ENCODE measurements at regions not wholly inside any gene's neighbourhood (a gene's known extent, or its start where the extent isn't known, plus 50 kb on each side); places are given as distances from the start of the nearest gene placed in this dataset.

- Histone ChIP-seq H3K9ac (ENCODE audit: low read depth in 2 of 2, low read length in 2 of 2) (no peak overlapping the region), H3K27me3 (no peaks in the 10 kb centered on the region), H3K36me3 (no peaks in the 10 kb centered on the region), H3K4me1 (no peaks in the 10 kb centered on the region), H3K4me3 (no peak overlapping the region), H3K9me3 (no peaks in the 10 kb centered on the region), H3K27ac (no peak overlapping the region)
- TF ChIP-seq CTCF (IDR thresholded peaks at IDR 0.05), result no peak
- intact Hi-C loops (cut with DNase I), result no loop called here
- DNase-seq, result no peak
Observed at GRCh38 chr3:18716101-18716500, 291.0 kb upstream of the SATB1 start.

GRCh38 chr3:18715208-18715607, 290.1 kb upstream of the SATB1 start:
- Histone ChIP-seq H3K27ac (no peak overlapping the region), H3K27me3 (no peaks in the 10 kb centered on the region), H3K9me3 (no peaks in the 10 kb centered on the region), H3K4me1 (no peaks in the 10 kb centered on the region), H3K4me3 (no peak overlapping the region), H3K36me3 (no peaks in the 10 kb centered on the region), H3K9ac (ENCODE audit: low read depth in 2 of 2, low read length in 2 of 2) (no peak overlapping the region)
- DNase-seq, result no peak
- intact Hi-C loops (cut with DNase I), result no loop called here
- no peak for TF ChIP-seq CTCF (IDR thresholded peaks at IDR 0.05)

- no peaks in the 10 kb centered on the region for H3K4me1 ChIP-seq
- no peak for DNase-seq
Observed at GRCh38 chr3:18713577-18713951, 288.4 kb upstream of the SATB1 start.

GRCh38 chr3:18712713-18713576, 287.8 kb upstream of the SATB1 start:
- TF ChIP-seq CTCF (IDR thresholded peaks at IDR 0.05), result no peak
- Histone ChIP-seq H3K4me3 (no peak overlapping the region), H3K9ac (ENCODE audit: low read depth in 2 of 2, low read length in 2 of 2) (no peak overlapping the region), H3K36me3 (no peaks in the 10 kb centered on the region), H3K27ac (no peak overlapping the region), H3K9me3 (no peaks in the 10 kb centered on the region), H3K4me1 (no peaks in the 10 kb centered on the region), H3K27me3 (no peaks in the 10 kb centered on the region)
- DNase-seq, result no peak
- intact Hi-C loops (cut with DNase I), result no loop called here

More at GRCh38 chr3:18713577-18713951, 288.4 kb upstream of the SATB1 start:
- no peaks in the 10 kb centered on the region for H3K36me3 ChIP-seq
- TF ChIP-seq CTCF (IDR thresholded peaks at IDR 0.05), result no peak
- no peak overlapping the region for H3K27ac ChIP-seq
- H3K9me3 ChIP-seq, result no peaks in the 10 kb centered on the region
- intact Hi-C loops (cut with DNase I), result no loop called here
- H3K9ac ChIP-seq (ENCODE audit: low read depth in 2 of 2, low read length in 2 of 2), result no peak overlapping the region
- no peak overlapping the region for H3K4me3 ChIP-seq
- H3K27me3 ChIP-seq, result no peaks in the 10 kb centered on the region

GRCh38 chr3:18704326-18704725, 279.2 kb upstream of the SATB1 start:
- TF ChIP-seq CTCF (IDR thresholded peaks at IDR 0.05), result no peak
- DNase-seq, result no peak
- no peak overlapping the region for H3K4me3 ChIP-seq
- no peaks in the 10 kb centered on the region for H3K4me1 ChIP-seq
- no peaks in the 10 kb centered on the region for H3K27me3 ChIP-seq
- no peak overlapping the region for H3K27ac ChIP-seq
- H3K9me3 ChIP-seq, result no peaks in the 10 kb centered on the region
- H3K9ac ChIP-seq (ENCODE audit: low read depth in 2 of 2, low read length in 2 of 2), result no peak overlapping the region
- intact Hi-C loops (cut with DNase I), result no loop called here
- H3K36me3 ChIP-seq, result no peaks in the 10 kb centered on the region

Data from colonic mucosa (tissue), 4 donors.